ENCODE measurements at regions not wholly inside any gene's neighbourhood (a gene's known extent, or its start where the extent isn't known, plus 50 kb on each side); places are given as distances from the start of the nearest gene placed in this dataset.

DNA sequence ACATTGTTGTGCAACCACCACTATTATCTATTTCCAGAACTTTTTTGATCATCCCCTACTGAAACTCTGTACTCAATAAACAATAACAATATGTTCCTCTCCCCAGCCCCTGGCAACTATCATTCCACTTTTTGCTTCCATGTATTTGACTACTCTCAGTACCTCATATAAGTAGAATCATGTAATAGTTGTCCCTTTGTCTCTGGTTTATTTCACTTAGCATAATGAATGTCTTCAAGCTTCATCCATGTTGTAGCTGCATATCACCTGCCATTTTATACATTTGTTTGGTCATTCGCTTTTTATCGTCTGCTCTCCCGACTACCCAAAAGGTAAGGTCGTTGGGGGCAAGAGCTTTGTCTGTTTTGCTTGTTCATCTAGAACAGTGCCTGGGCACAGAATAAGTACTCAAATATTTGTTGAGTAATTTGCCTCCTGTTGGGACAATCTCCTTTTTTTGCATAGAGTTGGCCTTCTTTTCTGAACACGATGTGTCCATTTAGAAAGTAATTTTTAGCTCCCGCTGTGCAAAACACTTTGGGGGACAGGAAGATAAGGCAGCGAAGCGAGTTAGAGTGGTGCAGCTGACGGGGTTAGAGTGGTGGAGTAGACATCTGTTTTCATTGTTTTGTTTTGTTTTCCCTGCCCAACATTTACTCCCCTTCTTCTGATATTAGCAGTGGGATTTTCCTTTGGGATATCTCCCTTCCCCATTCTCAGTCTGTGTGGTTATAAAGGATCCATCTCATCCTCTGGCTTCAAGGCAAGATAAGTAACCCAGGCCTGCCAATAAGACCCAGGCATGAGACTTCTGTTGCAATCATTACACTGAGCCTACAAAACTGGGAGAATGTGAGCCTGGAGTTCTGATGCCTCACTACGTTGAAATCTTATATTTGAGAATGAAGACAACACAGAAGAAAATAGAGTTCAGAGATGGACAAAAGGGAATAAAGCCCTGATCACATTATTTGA is 83.4 kb upstream of the RNU6-1 start:
- dilution Hi-C loops (cut with MboI; ENCODE audit: extremely low pct_ligation_motif_present, low sequenced_read_pairs) = no loop called here
- Histone ChIP-seq H3K9me1 (ENCODE audit: control insufficient read depth, extremely low read depth, insufficient read depth, low read length) (no peaks in the 10 kb centered on the region), H3K4me1 (ENCODE audit: control insufficient read depth, extremely low read depth, insufficient read depth, low read length) (peaks cover 2% of the 10 kb centered on the region), H3K27me3 (ENCODE audit: control insufficient read depth, extremely low read depth, insufficient read depth, low read length) (no peaks in the 10 kb centered on the region), H3K36me3 (ENCODE audit: control insufficient read depth in 2 of 2, extremely low read depth in 1 of 2, insufficient read depth in 2 of 2, low read length in 2 of 2) (no peaks in the 10 kb centered on the region), H3K79me2 (ENCODE audit: control insufficient read depth, insufficient read depth, low read length) (no peaks in the 10 kb centered on the region), H3K27ac (ENCODE audit: control insufficient read depth, insufficient read depth, low read length) (no peak overlapping the region), H3K4me2 (ENCODE audit: control insufficient read depth, extremely low read depth, insufficient read depth, low read depth, low read length) (no peak overlapping the region), H3K9me3 (ENCODE audit: control insufficient read depth, low read depth, low read length) (peaks cover 7% of the 10 kb centered on the region), H3K9ac (ENCODE audit: control insufficient read depth, extremely low read depth, insufficient read depth, low read length) (no peak overlapping the region), H2AFZ (ENCODE audit: control insufficient read depth, low read length) (no peak overlapping the region), H3K4me3 (ENCODE audit: control insufficient read depth in 2 of 3, extremely low read depth in 1 of 3, insufficient read depth in 2 of 3, low read depth in 1 of 3, low read length in 3 of 3) (no peak overlapping the region), H4K20me1 (ENCODE audit: control insufficient read depth, extremely low read depth, insufficient read depth, low read length) (no peaks in the 10 kb centered on the region)
- no peak for FAIRE-seq
- TF ChIP-seq, protein P1, sequence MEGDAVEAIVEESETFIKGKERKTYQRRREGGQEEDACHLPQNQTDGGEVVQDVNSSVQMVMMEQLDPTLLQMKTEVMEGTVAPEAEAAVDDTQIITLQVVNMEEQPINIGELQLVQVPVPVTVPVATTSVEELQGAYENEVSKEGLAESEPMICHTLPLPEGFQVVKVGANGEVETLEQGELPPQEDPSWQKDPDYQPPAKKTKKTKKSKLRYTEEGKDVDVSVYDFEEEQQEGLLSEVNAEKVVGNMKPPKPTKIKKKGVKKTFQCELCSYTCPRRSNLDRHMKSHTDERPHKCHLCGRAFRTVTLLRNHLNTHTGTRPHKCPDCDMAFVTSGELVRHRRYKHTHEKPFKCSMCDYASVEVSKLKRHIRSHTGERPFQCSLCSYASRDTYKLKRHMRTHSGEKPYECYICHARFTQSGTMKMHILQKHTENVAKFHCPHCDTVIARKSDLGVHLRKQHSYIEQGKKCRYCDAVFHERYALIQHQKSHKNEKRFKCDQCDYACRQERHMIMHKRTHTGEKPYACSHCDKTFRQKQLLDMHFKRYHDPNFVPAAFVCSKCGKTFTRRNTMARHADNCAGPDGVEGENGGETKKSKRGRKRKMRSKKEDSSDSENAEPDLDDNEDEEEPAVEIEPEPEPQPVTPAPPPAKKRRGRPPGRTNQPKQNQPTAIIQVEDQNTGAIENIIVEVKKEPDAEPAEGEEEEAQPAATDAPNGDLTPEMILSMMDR (optimal IDR thresholded peaks at IDR 0.05 in 1 of 3, IDR thresholded peaks at IDR 0.05 in 1 of 3, conservative IDR thresholded peaks at IDR 0.05 in 1 of 3; ENCODE audit: extremely low read depth in 1 of 3, insufficient read depth in 2 of 3, low read length in 3 of 3) = no peak
- TF ChIP-seq EZH2 (IDR thresholded peaks at IDR 0.05; ENCODE audit: low read length) = no peak
- no peak for DNase-seq (ENCODE audit: low read depth, low spot score)

DNA sequence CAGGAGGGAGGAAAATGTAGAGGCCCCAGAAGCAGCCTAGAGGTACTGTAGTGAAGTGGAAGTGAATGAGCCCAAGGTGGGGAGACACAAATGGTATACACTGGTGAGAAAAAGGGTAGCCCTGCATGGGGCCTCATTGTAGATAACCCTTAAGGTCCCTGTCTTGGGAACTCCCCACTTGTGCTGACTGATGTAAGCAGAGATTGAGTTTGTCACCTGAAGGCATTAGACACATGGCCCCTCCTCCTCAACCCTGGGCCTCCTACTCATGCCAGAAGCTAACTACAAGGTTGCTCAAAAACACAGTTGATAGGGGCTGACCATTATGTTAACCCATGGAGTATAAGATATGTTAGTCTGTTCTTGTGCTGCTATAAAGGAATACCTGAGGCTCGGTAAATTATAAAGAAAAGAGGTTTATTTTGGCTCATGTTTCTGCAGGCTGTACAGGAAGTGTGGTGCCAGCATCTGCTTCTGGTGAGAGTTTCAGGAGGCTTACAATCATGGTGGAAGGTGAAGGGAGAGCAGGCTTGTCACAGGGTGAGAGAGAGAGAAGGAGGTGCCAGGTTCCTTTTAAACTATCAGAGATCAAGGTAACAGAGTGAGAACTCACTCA is 84.6 kb upstream of the RNU6-1 start:
- Histone ChIP-seq H4K20me1 (ENCODE audit: control insufficient read depth, extremely low read depth, insufficient read depth, low read length) (no peaks in the 10 kb centered on the region), H3K4me2 (ENCODE audit: control insufficient read depth, extremely low read depth, insufficient read depth, low read depth, low read length) (no peak overlapping the region), H2AFZ (ENCODE audit: control insufficient read depth, low read length) (no peak overlapping the region), H3K4me1 (ENCODE audit: control insufficient read depth, extremely low read depth, insufficient read depth, low read length) (peaks cover 2% of the 10 kb centered on the region), H3K9ac (ENCODE audit: control insufficient read depth, extremely low read depth, insufficient read depth, low read length) (no peak overlapping the region), H3K36me3 (ENCODE audit: control insufficient read depth in 2 of 2, extremely low read depth in 1 of 2, insufficient read depth in 2 of 2, low read length in 2 of 2) (no peaks in the 10 kb centered on the region), H3K9me1 (ENCODE audit: control insufficient read depth, extremely low read depth, insufficient read depth, low read length) (no peaks in the 10 kb centered on the region), H3K27ac (ENCODE audit: control insufficient read depth, insufficient read depth, low read length) (no peak overlapping the region), H3K79me2 (ENCODE audit: control insufficient read depth, insufficient read depth, low read length) (no peaks in the 10 kb centered on the region), H3K9me3 (ENCODE audit: control insufficient read depth, low read depth, low read length) (no peaks in the 10 kb centered on the region), H3K4me3 (ENCODE audit: control insufficient read depth in 2 of 3, extremely low read depth in 1 of 3, insufficient read depth in 2 of 3, low read depth in 1 of 3, low read length in 3 of 3) (no peak overlapping the region), H3K27me3 (ENCODE audit: control insufficient read depth, extremely low read depth, insufficient read depth, low read length) (no peaks in the 10 kb centered on the region)
- DNase-seq (ENCODE audit: low read depth, low spot score) (no peak), FAIRE-seq (no peak)
- TF ChIP-seq EZH2 (IDR thresholded peaks at IDR 0.05; ENCODE audit: low read length) = no peak
- TF ChIP-seq, protein P1 (optimal IDR thresholded peaks at IDR 0.05 in 1 of 3, IDR thresholded peaks at IDR 0.05 in 1 of 3, conservative IDR thresholded peaks at IDR 0.05 in 1 of 3; ENCODE audit: extremely low read depth in 1 of 3, insufficient read depth in 2 of 3, low read length in 3 of 3) = no peak
- dilution Hi-C loops (cut with MboI; ENCODE audit: extremely low pct_ligation_motif_present, low sequenced_read_pairs) = no loop called here
